NT2/D1 (cell line): ENCODE measurements at regions not wholly inside any gene's neighbourhood (a gene's known extent, or its start where the extent isn't known, plus 50 kb on each side); places are given as distances from the start of the nearest gene placed in this dataset.

Experiments used
- DNase-seq: peaks from one replicate; pipeline ENCODE4 v3.0.0-alpha.2; 2011; ENCODE audit warnings: low read depth, low spot score
- H3K27me3 ChIP-seq: 2 replicates; pipeline ENCODE4 v1.6.0; 2011; ENCODE audit warnings: mild to moderate bottlenecking; ENCODE audit not compliant: insufficient read length, insufficient read depth
- H3K36me3 ChIP-seq: 2 replicates; pipeline ENCODE4 v1.6.1; 2011; ENCODE audit warnings: mild to moderate bottlenecking, low read length, mixed read lengths; ENCODE audit not compliant: insufficient read depth, insufficient read length
- H3K4me1 ChIP-seq: 2 replicates; pipeline ENCODE4 v1.5.1; 2011; ENCODE audit not compliant: insufficient read depth, insufficient read length
- H3K4me3 ChIP-seq: 2 replicates; pipeline ENCODE4 v1.5.1; 2011; ENCODE audit warnings: low read depth; ENCODE audit not compliant: insufficient read length
- H3K9ac ChIP-seq: 2 replicates; pipeline ENCODE4 v1.6.0; 2011; ENCODE audit warnings: low read depth; ENCODE audit not compliant: insufficient read length
- H3K9me3 ChIP-seq: 2 replicates; pipeline ENCODE4 v1.5.1; 2011; ENCODE audit warnings: mild to moderate bottlenecking, low read length; ENCODE audit not compliant: insufficient read depth
- SUZ12 ChIP-seq: IDR thresholded peaks from 2 replicates; pipeline ENCODE4 v1.6.1; 2011; ENCODE audit not compliant: insufficient read length, insufficient read depth; ENCODE audit errors: extremely low read depth
- YY1 ChIP-seq: IDR thresholded peaks from 2 replicates; pipeline ENCODE4 v1.6.1; 2011; ENCODE audit not compliant: insufficient read length, insufficient read depth
- ZNF274 ChIP-seq: IDR thresholded peaks from 2 replicates; pipeline ENCODE4 v1.6.1; 2011; ENCODE audit warnings: mild to moderate bottlenecking, low read depth, low read length

GRCh38 chr9:88889386-88889785 lies 101.9 kb upstream of the S1PR3 start:
- Histone ChIP-seq H3K9ac (no peak overlapping the region), H3K36me3 (no peaks in the 10 kb centered on the region), H3K4me3 (no peak overlapping the region), H3K27me3 (no peaks in the 10 kb centered on the region), H3K4me1 (no peaks in the 10 kb centered on the region), H3K9me3 (no peaks in the 10 kb centered on the region)
- DNase-seq = no peak
- TF ChIP-seq ZNF274 (no peak), SUZ12 (no peak), YY1 (no peak)

- Histone ChIP-seq H3K4me1 (no peaks in the 10 kb centered on the region), H3K36me3 (no peaks in the 10 kb centered on the region), H3K9ac (no peak overlapping the region), H3K9me3 (no peaks in the 10 kb centered on the region), H3K4me3 (no peak overlapping the region), H3K27me3 (no peaks in the 10 kb centered on the region)
- no peak for TF ChIP-seq YY1
- no peak for TF ChIP-seq ZNF274
- TF ChIP-seq SUZ12 = no peak
- no peak for DNase-seq
Measured at GRCh38 chr9:88890546-88890945, 100.7 kb upstream of the S1PR3 start.

- H3K36me3 ChIP-seq = no peaks in the 10 kb centered on the region
- no peak for DNase-seq
- no peaks in the 10 kb centered on the region for H3K27me3 ChIP-seq
- H3K4me1 ChIP-seq = no peaks in the 10 kb centered on the region
- no peaks in the 10 kb centered on the region for H3K9me3 ChIP-seq
- no peak overlapping the region for H3K9ac ChIP-seq
- no peak overlapping the region for H3K4me3 ChIP-seq
- TF ChIP-seq ZNF274 (no peak), YY1 (no peak), SUZ12 (no peak)
Measured at GRCh38 chr9:88891040-88891439, 100.2 kb upstream of the S1PR3 start.

- no peaks in the 10 kb centered on the region for H3K9me3 ChIP-seq
- no peak overlapping the region for H3K4me3 ChIP-seq
- H3K4me1 ChIP-seq = no peaks in the 10 kb centered on the region
- no peak for DNase-seq
- H3K36me3 ChIP-seq = no peaks in the 10 kb centered on the region
- H3K27me3 ChIP-seq = no peaks in the 10 kb centered on the region
- no peak overlapping the region for H3K9ac ChIP-seq
- TF ChIP-seq SUZ12 (no peak), ZNF274 (no peak), YY1 (no peak)
Measured at GRCh38 chr9:88892724-88893123, 98.5 kb upstream of the S1PR3 start.

- H3K9ac ChIP-seq = no peak overlapping the region
- H3K4me1 ChIP-seq = no peaks in the 10 kb centered on the region
- DNase-seq = no peak
- no peaks in the 10 kb centered on the region for H3K27me3 ChIP-seq
- no peak overlapping the region for H3K4me3 ChIP-seq
- no peaks in the 10 kb centered on the region for H3K9me3 ChIP-seq
- TF ChIP-seq YY1 (no peak), SUZ12 (no peak), ZNF274 (no peak)
- H3K36me3 ChIP-seq = no peaks in the 10 kb centered on the region
Measured at GRCh38 chr9:88897081-88897480, 94.2 kb upstream of the S1PR3 start.

GRCh38 chr9:88898039-88898720 lies 93.1 kb upstream of the S1PR3 start:
- no peaks in the 10 kb centered on the region for H3K36me3 ChIP-seq
- TF ChIP-seq ZNF274 = no peak
- no peak for TF ChIP-seq SUZ12
- no peak for TF ChIP-seq YY1
- H3K27me3 ChIP-seq = no peaks in the 10 kb centered on the region
- H3K4me3 ChIP-seq = no peak overlapping the region
- H3K9me3 ChIP-seq = no peaks in the 10 kb centered on the region
- no peaks in the 10 kb centered on the region for H3K4me1 ChIP-seq
- no peak overlapping the region for H3K9ac ChIP-seq
- no peak for DNase-seq

- no peaks in the 10 kb centered on the region for H3K4me1 ChIP-seq
- H3K4me3 ChIP-seq = no peak overlapping the region
- no peaks in the 10 kb centered on the region for H3K36me3 ChIP-seq
- no peaks in the 10 kb centered on the region for H3K9me3 ChIP-seq
- no peak overlapping the region for H3K9ac ChIP-seq
- no peaks in the 10 kb centered on the region for H3K27me3 ChIP-seq
- no peak for DNase-seq
- TF ChIP-seq YY1 (no peak), ZNF274 (no peak), SUZ12 (no peak)
Measured at GRCh38 chr9:88905506-88905905, 85.8 kb upstream of the S1PR3 start.
